GM12873 (cell line): ENCODE measurements at regions not wholly inside any gene's neighbourhood (a gene's known extent, or its start where the extent isn't known, plus 50 kb on each side); places are given as distances from the start of the nearest gene placed in this dataset.

Experiments
- CTCF ChIP-seq: IDR thresholded peaks from 2 replicates; pipeline ENCODE4 v1.5.1; 2012; ENCODE audit warnings: low read depth, mild to moderate bottlenecking, moderate library complexity, low read length, control low read depth; ENCODE audit not compliant: insufficient read depth; ENCODE audit errors: missing control alignments

- no peak for TF ChIP-seq CTCF
Measured at GRCh38 chr12:7591531-7591930, 74.2 kb downstream of the APOBEC1 start.

DNA sequence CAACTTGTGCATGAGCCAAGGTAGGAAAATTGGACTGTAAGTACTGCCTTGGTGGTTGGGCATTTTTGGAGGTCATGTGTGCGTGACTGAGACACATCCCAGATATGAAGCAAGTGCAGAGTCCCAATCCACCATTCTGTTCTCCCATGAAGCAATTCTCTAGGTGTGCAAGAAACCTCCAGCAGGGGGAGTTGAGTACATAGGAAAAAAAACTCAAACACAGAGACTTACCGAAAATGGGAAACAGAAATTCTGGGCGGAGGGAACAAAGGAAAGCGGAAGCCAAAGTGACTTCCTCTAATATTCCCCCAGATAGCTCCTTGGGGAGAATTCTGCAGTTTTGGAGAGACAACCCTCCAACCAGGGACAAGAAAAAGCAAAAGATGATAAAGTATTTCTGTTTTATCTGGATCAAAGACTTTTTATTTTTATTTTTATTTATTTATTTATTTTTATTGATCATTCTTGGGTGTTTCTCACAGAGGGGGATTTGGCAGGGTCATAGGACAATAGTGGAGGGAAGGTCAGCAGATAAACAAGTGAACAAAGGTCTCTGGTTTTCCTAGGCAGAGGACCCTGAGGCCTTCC is 76.9 kb downstream of the APOBEC1 start:
- TF ChIP-seq CTCF: peak; percentile 69

DNA sequence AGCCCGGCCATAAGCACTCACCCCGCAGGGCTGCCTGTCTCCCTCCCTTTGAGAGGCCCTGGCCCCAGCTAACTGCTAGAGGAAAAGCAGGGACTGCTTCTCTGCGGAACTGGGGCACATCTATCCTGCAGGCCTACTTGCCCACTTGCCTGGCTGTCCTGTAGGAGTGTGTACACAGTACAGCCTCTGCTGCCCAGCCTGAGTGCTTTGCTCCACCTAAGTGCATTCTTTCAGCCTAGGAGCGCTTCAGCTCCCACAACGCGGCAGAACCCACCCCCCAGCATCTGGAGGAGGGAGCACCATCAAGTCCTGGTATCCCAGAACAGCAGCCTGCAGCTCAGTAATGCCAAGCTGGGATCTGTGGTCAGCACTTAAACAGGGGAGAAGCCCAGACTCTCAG is 79.9 kb upstream of the CD163 start:
- TF ChIP-seq CTCF: no peak

DNA sequence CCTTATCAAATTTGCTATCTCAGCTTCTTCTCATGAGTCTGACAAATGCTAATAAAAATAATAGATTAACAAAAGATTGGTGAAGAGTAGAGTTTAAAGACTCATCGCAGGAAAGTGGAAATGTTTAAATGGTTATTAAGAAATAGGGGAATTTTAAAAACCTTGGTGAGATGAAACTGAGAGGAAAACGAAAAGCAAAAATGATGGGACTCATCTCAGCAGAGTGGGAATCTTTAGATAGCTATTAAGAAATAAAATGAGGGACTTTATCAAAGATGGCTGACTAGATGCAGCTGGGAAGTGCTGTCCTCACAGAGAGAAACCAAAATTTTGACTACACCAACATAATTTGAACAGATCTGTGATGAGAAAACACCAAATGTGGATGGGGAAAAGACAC is 79.2 kb upstream of the CD163 start:
- TF ChIP-seq CTCF: no peak

DNA sequence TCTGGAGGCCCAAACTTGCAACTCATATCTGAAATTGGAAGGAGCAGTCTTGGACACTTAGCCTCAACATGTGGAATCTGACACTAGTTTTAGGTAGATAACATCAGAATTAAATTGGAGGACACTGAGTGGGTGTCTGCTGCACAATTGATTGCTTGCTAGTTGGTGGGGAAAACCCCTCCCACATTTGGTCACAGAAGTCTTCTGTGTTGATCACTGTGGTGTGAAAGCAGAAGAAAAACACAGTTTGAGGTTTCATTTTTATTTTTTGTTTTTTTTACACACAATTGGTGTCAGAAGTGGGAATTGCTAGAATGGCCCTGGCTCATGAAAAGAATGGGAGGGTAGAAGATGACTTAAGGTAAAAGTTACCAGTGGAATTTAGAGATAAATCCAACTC is 78.0 kb upstream of the CD163 start:
- no peak for TF ChIP-seq CTCF

- no peak for TF ChIP-seq CTCF
Measured at GRCh38 chr12:7581046-7581445, 77.5 kb upstream of the CD163 start.

DNA sequence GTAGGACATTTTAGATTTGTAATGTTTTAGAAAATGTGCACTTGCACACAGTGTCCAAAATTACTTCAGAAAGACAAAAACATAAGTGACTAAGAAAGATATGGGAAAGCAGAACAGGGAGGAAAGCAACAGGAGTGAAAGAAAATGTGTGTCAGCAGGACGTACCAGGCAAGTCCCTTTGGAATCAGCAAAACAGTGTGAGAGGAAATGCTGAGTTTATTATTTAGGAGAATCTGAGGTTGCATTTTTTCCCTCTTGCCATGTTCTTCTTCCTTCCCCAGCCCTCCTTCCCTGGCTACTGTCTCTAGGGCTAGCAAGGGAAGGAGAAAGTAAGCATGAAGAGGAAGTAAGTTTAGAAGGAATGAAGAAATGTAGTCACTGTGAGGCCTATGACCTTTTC is 67.7 kb upstream of the CD163 start:
- TF ChIP-seq CTCF: no peak
